ENCODE measurements at regions not wholly inside any gene's neighbourhood (a gene's known extent, or its start where the extent isn't known, plus 50 kb on each side); places are given as distances from the start of the nearest gene placed in this dataset.
"Not testable (repeated sequence)": the region's sequence is repeated elsewhere in the genome, so short reads cannot be mapped to it uniquely, and the experiment has no call there.

DNA sequence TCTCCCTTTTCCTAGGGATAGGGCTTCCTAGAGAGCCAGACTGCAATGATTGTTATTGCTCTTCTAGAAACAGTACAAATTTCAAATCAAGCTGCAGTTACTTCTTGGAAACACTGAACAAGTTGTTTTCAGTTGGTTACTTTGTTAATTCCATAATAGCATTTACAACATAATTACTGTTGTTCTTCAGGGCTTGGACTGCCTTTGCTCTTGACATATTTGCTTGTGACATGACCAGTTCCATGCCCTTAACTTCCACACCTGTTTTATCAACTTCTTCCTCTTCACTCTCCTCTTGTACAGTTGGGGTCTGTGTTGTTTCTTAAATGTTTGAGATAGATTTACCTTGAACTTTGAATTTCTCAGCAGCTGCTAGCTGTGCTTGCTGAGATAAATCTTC, 104.4 kb downstream of the SEC23IP start:
- no peak for DNase-seq (ENCODE audit: low read depth)

DNA sequence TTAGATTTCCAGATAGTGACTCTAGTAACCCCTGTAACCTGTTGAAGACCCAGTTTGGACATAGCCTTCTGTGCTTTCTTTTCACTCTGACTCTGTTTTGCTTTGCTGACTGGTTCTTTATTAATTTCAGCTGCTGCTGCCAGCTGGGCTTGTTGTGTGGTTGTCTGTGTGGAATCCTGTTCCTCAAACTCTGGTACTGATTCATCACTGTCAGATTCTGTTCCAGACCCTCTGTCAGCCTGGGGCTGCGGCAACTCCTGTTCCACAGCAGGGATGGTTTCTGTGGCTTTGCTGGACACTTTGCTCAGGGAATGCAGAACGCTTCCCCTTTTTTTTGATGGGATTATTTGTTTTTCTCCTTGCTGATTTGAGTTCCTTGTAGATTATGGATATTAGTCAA, 104.9 kb downstream of the SEC23IP start:
- no peak for DNase-seq (ENCODE audit: low read depth)

DNA sequence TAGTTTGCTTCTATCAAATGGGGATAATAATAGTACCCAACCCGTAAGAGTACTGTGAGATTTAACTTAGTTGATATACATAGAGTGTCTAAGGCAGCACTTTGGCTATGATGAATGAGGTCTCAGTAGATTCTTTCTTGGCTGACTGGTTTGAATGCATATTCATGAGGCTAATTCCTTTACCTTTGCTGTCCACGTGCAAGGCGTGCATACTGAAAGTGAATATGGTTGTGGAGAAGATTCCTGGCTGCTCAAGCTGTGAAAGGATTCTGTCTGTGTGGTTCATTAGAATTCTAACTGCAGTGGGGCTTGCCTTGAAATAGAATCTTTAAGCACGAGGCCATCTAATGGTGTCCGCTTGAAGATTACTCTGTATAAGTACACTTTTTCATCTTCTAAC, 110.3 kb downstream of the SEC23IP start:
- DNase-seq (ENCODE audit: low read depth): no peak

DNA sequence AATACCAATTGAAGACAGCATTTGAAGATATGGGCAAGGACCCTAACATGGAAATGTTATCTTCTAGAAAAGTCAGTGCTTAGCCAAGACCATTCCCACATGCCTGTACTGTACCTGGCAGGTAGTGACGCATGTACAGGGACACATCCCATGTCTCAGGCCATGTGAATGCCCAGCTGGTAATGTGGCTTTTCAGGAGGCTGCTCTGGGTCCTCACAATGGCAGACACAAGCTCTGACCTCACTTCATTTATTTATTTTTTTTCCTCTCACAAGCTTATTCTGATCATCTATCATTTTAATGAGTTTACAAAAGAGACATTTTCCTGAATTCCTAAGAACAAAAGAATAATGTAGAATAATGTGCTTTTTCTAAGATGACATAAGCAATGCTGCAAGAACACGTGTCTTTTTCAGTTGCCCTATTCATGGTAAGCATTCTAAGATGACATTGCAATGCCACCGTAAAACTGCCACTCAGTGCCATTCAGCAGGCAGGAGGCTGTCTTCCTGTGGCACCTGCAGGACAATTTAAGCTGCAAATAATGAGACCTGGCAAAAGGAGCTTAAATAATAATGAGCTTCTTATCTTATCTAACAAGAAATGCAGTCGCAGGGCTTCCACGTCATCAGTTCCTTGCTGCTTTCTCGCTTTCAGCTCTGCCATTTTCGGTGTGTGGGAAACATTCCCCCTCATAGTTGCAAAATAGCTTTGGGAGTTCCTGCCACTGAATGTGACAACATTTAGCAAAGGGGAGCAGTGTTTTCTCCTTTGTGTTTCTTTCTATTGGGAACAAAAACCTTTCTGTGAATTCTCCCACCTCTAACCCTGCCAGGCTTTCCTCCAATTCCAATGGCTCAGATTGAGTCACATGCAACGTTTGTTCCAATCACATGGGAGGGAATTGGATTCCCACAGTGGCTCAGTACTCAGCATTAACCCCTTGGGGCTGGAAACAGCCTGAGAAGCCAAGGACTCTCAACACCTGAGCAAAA, 113.0 kb downstream of the SEC23IP start:
- no peak for DNase-seq (ENCODE audit: low read depth)

DNA sequence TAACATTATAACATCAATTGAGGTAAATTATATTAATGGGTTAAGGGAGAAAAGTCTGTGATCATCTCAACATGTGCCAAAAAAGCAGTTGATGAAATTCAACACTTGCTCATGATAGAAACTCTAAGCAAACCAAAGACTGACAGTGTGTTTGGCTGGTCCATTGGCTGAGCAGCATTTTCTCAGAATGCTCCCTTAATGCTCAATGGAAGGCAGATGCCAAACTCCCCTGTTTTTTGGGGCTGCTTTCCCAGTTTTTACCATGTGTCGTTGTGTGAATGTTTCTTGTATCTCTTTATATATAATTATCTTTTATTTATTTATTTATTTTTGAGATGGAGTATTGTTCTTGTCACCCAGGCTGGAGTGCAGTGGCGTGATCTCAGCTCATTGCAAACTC, 114.7 kb downstream of the SEC23IP start:
- no peak for DNase-seq (ENCODE audit: low read depth)

DNA sequence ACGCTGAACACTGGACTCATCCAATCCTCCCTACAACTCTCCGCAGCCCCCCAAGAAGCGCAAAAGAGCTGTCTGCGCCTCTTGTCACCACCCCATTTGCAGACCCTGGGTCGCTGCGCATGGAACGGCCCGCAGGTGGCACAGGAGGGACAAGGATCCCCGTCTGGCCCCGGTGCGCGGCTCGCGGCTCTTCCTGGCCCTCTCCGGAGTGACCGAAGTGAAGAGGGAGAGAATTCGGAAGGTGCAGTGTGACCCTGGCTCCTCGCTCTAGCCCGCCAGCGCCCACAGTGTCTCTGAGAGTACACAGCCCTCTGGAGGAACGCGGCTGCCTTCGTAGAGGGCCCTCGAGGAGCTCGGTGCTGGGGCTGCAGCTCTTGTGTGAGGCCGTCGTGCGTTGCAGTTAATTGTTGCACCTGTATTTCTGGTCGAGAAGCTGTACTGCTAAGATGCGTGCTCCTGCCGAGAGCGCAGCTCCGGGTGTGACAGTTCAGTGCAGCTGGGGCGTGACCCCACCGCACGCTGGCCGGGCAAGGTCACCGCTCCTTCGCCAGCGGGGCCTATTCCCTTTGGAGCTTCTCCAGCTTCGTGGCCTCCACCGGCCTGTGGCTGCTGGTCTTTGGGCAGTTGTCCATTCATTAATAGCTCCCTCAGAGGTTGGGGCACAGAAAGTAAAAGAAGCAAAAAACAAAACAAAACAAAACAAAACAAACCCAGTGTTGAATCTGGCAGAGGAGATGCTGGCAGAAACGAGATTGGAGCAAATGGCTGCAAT, 119.0 kb downstream of the SEC23IP start:
- no peak for DNase-seq (ENCODE audit: low read depth)

DNA sequence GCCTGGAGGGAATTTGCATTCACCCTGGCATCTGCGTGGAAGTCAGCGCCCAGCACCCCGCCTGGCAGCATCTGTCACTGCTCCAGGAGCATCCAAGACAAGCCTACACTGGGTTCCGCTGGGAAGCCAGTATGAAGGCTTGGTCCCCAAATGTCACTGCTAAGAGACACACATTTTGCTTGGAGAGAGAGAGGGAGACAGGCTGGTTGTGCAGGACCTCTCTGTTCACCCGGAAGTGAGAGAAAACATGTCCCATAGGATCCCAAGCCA, 119.5 kb downstream of the SEC23IP start:
- no peak for DNase-seq (ENCODE audit: low read depth)

DNA sequence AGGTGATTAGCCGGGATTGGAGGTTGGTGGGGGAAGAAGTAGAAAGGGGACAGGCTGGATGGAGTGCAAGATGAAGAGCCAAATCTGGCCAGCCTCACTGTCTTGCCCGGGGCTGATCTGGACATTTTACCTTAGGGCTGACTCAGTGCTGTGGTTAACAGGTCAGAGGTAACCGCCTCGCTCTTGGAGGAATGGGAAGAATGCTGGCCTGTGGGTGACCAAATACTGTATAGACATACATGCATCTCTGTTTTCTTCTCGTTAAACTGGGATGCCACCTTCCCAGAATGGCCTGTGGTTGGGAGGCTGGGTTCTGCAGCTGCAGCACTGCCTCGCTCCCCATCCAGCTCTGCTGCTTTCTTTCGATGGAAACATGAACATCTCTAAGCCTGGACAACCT, 120.0 kb downstream of the SEC23IP start:
- DNase-seq (ENCODE audit: low read depth): peak; percentile 15

DNA sequence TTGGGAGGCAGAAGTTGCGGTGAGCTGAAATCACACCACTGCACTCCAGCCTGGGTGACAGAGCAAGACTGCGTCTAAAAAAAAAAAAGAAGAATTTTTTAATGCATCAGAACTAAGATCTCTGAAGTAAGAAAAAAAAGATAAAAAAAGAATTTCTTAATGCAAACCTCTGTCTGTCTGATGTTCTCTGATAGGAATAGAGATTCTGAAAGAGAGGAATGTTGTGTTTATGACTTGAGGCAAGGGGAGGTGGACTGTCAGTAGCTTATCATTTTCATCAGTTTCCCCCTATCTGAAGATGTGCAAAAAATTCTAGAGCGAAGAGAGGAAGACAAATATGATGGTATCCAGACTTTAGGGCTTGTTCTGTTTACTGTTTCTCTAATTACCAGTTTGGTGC, 121.5 kb downstream of the SEC23IP start:
- no peak for DNase-seq (ENCODE audit: low read depth)

DNA sequence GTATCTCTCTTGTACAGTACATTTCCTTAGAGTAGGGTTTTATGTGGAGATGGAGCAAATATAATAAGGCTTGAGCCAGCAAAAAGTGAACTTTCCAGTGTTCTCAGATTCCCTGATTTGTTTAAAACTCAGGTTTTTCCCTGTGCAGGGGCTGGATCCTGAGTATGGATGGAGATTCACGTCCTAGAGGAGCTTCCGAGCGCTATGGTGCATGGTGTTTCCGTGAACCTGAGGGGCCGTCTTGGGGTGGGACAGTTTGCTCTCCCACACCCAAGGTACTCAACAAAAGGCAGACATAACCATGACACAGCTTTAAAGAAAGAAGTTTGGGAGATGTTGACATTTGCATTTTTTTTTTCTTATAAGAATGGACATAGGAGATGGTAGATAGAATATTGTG, 122.5 kb downstream of the SEC23IP start:
- DNase-seq (ENCODE audit: low read depth): no peak

DNA sequence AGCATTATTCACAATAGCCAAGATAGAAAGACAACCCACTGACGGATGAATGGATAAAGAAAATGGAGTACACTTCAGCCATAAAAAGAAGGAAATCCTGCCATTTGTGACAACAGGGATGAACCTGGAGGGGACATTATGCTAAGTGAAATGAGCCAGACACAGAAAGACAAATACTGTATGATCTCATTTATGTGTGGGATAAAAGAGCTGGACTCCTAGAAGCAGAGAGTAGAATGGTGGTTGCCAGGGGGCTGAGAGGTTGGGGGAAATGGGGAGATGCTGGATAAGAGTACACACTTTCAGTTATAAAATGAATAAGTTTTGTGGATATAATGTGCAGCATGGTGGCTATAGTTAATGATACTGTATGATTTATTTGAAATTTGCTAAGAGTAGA, 124.4 kb downstream of the SEC23IP start:
- DNase-seq (ENCODE audit: low read depth): no peak

DNA sequence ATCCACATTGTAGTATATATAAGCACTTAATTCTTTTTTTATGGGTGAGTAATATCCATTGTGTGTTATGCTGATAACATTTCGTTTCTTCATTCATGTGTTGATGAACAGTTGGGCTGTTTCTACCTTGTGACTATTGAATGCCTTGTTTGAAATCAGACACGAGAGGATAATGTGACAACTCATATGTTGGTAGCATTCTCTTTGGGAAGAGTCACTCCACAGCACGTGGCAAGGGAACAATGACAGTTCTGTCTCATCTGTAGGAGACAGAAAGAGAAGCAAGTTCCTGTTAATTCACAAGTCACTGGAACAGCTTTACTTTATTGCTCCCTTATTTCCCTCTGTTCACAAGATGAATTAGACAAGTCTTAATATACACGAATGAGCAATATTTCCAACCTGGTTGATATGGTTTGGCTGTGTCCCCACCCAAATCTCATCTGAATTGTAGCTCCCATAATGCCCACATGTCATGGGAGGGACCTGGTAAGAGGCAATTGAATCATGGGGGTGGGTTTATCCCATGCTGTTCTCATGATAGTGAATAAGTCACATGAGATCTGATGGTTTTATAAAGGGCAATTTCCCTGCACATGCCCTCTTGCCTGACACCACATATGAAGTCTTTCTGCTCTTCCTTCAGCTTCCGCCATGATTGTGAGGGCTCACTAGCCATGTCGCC, 125.3 kb downstream of the SEC23IP start:
- DNase-seq (ENCODE audit: low read depth): no peak

DNA sequence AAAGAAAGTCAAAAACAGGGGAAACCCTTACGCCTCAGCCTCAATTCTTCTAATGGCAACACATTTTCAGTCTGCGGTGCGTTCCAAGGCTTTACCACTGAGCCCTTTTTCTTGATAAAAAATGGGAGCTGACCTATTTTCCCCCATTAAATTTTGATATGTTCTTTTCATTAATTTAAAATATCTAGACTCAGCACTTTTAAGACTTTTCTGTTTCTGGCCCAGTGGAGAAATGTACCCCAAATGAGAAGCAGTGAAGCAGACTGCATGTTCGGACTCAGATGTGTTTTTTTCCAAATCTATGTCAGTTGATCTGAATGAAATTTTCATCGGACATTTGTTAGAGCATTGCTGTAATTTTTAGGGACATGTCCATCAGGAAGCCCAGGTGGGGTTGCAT, 126.2 kb downstream of the SEC23IP start:
- no peak for DNase-seq (ENCODE audit: low read depth)

DNA sequence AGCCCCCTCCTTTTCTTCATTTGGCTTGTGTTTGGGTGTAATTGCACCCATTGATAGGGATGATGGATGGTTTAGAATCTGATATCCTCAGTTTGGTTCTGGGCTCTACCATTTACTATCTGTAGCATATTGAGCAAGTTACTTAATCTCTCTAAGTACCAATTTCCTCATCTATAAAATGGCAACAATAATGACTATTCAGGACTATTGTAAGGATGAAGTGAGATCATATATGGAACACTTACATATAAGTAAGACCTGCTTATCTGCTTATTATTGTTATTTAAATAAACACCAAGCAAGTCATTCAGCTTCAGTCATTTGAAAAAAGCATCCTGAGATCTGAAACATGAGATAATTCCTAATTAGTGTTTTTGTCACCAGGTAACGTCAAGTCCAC, 127.0 kb downstream of the SEC23IP start:
- no peak for DNase-seq (ENCODE audit: low read depth)

DNA sequence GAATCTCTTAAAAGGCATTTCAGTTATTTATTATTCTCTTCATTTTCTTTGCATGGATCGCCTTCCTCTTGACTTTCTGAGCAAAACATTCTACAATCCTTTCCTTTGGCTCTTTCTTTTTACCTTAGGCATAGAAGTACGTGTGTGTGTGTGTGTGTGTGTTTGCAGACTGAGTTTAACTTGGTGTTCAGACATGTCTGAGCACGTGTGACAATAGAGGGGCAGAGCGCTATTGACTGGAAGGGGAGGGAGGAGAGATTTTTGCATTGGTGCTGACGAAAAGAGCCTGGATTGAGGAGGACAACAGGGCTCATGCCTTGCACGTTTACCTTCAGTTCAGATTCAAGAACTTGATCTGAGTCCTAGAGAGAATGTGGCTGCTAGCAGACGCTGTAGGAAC, 129.8 kb downstream of the SEC23IP start:
- no peak for DNase-seq (ENCODE audit: low read depth)

DNA sequence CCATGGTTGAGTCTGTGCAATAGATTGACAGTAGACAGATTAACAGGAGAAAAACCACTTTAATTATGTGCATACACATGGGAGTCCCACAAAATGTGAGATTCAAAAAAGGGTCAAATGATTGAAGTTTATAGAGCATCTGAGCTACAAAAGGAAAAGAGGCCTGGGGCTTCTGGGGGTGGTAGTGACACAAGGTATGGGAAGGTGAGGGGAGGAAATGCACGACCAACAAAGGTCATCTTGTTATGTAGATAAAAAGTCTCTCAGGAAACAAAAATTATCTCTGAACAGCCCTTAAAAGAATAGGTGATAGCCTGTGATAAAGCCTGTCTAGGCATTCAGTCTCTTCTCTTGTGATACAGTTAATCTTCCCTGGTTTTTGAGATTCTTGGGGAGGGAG, 141.7 kb downstream of the SEC23IP start:
- no peak for DNase-seq (ENCODE audit: low read depth)

DNA sequence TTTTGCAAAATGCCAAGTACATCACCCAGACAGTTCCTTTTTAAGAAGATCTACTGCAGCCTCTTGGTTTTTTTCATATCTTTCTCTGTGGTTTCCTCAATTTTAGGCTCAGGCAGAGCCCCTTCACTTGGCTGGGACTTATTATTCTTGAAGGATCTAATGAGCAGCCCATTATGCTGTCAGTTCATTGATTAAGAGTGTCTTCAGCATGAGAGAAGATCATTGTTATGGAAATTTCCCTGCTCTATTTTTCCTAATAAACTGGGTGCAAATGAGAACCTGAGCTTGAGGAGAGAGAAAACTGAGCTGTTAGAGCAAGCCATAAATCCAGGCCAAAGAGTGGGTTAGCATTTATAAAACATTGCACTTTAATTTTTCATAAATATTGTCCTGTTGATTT, 146.5 kb downstream of the SEC23IP start:
- DNase-seq (ENCODE audit: low read depth): no peak

DNA sequence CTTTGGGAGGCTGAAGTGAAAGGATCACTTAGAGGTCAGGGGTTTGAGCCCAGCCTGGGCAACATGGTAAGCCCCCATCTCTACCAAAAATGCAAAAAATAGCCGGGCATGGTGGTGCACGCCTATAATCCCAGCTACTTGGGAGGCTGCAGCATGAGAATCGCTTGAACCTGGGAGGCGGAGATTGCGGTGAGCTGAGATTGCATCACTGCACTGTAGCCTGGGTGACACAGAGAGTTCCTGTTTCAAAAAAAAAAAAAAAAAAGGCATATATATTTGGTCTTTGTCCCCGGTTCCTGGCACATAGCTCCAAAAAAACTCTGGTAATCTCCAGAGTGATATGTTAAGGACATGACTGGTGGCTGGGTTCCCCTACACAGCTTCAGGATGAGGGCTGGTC, 147.3 kb downstream of the SEC23IP start:
- DNase-seq (ENCODE audit: low read depth): no peak

DNA sequence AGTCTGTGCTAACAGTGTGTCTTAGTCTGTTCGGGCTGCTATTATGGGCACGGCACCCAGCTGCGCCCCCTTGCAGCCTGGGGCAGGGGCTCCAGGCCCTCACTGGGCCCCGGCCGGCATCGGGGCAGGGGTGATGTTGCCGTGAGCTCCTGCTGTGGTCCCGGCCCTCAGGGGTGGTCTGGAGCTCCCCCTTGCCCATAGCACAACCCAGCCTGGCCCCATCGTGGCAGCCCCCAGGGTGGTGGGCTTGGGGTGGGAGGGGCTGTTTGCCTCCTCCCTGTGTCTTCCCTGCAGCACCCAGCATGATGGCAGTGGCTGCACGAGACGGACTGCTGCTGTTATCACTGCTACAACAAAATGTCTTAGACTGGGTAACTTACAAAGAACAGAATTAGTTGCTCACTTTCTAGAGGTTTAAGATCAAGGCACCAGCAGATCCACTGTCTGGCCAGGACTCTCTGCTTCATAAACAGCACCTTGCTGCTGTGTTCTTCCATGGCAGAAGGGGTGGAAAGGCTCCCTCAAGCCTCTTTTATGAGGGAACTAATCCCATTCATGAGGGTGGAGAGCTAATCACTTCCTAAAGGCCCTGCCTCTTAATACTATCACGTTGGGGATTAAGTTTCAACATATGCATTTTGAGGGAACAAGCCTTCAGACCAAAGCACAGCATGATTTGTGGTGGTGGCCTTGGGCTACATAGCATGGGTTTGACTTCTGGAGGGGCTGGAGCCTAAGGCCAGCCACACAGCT, 149.5 kb downstream of the SEC23IP start:
- no peak for DNase-seq (ENCODE audit: low read depth)

DNA sequence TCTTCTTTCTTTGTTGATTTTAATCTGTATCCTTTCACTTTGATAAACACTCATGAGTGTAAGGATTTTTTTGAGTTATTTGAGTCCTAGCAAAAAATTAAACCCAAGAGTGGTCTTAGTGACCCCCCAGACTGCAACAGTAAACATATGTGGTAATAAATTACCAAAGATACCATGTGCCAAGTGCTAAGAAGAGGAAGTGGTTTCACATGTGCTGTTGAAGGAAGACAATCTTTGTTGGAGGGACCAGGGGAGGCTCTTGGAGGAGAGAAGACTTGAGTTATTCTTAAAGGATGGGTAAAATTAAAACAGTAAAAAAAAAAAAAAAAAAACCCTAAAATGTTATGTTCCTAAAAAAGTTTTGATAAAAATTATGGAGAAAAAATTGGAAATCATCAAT, 150.2 kb downstream of the SEC23IP start:
- no peak for DNase-seq (ENCODE audit: low read depth)

DNA sequence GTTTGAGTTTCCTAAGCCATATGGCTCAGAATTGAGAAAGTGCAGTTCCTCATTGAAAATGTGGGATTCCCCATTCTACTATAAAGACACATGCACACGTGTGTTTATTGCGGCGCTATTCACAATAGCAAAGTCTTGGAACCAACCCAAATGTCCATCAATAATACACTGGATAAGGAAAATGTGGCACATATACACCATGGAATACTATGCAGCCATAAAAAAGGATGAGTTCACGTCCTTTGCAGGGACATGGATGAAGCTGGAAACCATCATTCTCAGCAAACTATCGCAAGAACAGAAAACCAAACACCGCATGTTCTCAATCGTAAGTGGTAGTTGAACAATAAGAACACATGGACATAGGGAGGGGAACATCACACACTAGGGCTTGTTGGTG, 154.8 kb downstream of the SEC23IP start:
- DNase-seq (ENCODE audit: low read depth): not testable (repeated sequence)

DNA sequence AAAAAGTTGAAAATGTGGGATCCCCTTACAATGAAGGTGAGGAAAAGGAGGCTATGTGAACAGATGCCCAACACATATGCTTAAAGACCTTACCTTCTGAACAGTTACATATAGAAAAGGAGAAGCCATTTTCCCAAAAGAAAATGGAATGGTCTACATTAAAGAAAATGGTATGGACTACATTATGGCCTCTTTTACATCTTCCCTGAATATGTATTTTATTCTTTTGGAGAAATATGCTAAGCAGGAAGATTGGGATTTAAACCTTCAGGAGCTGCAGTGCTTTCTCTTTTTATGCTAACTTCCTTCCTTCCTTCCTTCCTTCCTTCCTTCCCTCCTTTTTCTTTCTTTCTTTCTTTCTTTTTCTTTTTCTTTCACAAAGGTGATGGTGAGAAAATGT, 155.4 kb downstream of the SEC23IP start:
- DNase-seq (ENCODE audit: low read depth): no peak
